Activated T-cell treated with anti-CD3 and anti-CD28 coated beads, Interleukin-2, amount 50 U/mL, for 1 hour (primary cell): ENCODE measurements at regions not wholly inside any gene's neighbourhood (a gene's known extent, or its start where the extent isn't known, plus 50 kb on each side); places are given as distances from the start of the nearest gene placed in this dataset.
"Not testable (repeated sequence)": the region's sequence is repeated elsewhere in the genome, so short reads cannot be mapped to it uniquely, and the experiment has no call there.

Source experiments
- DNase-seq: peaks from one replicate; pipeline ENCODE4 v3.0.0-alpha.2; 2020

DNA sequence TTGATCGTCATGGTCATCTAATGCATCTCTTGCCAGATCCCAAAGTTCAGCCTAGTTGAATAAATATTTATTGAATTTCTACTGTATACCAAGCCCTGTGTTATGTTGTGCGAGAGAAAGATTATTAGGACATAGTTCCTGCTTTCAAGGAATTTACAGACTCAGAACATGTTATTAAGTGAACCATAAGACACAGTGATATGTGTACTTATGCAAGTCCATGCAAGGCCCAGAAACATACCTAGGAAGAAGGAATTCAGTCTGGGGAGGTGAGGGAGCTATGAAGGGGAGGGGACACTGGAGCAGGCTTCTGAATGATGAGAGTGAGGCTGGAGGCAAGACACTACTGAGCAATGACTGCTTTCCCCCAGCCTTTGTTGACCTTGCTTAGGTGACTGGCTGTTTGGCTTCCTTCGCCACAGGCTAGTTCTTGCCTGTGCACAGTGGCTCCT, 81.4 kb downstream of the ACAA2 start:
- DNase-seq = no peak

GRCh38 chr18:49731421-49731841, 81.9 kb downstream of the ACAA2 start:
- no peak for DNase-seq

DNA sequence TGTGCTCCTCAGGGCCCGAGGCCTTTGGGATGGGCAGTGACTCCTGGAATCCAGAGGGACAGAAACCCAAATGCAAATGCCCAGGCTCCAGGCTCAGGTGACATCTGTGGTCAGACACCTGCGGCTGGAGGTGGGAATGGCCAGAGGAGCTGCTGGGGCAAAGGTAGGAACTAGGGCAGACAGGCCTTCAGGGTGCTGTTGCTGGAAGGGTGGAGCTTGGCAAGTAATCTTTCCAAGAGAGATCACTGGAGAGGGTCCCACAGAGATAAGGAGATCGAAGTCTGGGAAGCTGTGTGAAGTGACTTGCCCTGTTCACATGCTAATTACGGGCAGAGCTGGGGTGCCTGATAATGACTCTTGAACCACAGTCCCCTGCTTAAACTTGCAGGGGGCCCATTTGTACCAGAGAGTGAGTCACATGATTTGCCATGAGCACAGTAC, 82.4 kb downstream of the ACAA2 start:
- DNase-seq = no peak

DNA sequence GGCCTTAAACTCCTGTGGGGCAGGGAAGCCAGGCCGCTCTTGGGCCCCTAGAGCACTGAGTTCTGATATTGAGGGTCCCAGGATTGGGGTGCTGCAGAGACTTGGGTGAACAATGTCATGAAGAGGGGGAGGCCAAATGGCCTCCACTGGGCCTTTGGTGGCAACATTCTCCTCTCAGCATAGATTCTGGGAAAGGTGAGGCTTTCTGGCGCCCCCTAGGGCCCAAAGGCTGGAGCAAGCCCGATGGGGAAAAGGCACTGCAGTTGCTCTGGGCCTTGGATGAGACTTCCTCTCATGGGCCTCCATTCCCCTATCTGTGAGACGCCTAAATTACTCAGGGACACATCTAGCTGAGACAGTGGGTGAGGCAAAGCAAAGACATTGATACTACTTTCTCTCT, 84.8 kb downstream of the ACAA2 start:
- peak; percentile 19 for DNase-seq

GRCh38 chr18:49727816-49728215, 85.5 kb downstream of the ACAA2 start:
- DNase-seq = no peak

- DNase-seq = no peak
These were observed 86.7 kb downstream of the ACAA2 start for GRCh38 chr18:49726675-49726963.

DNA sequence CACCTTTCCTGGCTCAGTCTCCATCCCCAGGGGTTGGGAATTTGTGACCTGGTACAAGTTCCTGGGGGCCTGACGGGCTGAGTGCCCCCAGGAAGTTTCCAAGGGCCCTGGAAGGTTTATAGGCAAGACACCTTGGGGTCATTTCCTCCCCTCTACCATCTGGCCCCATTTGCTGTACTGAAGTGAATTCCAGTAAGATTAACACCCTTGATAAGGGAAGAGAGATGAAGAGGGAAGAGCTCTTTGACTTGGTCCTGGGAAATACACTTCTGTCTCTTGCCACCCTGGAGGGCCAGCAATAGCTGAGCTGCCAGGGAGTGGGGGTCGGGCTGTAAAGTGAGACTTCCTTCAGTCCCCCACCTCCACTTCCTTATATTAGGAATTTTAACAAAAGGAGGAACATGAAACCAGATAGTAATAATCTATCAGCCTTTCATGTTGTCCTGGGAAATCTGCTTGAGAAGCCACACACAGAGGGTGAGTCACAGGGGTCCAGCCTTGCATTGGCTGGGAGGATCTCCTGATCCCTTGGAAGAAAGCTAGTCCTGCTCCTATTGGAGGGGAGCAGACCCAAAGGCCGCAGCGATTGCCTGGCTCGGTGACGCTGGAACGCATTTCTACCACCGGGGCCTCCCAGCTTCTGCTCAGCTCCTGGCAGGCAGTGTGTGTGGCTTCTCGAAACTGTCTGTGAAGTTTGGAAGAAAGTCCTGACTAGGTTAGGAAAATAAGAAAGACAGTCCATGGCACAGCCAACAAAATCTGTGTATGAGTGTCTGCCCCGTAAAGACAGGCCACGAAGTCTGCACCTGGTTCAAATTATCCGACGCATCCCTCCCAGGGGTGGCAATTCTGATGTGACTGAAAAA, 87.3 kb downstream of the ACAA2 start:
- DNase-seq = no peak

DNA sequence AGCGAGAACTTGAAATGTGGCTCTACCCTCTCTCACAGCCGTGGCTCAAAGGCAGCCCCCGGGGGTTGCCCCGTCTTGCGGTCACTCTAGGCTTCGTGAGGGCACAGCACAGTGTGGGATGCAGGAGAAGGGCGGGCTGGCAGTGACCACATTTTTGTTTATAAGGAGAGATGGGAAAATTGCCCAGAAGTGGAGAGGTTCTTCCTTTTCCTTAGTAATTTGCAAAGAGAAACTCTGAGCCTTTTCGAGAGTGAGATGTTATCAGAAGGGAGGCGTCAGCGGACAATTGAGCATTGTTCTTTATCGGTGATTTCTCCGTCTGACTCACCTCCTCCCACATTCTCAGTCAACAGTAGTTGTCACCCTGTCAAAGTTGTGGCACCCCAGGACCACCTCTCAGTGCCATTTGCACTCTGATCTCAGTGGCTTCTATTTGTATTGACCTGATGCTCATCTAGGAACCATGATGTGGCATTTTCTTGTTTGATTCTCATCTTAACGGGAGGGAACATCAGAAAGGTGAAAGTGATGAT, 89.6 kb downstream of the ACAA2 start:
- no peak for DNase-seq

GRCh38 chr18:49722477-49722876, 90.9 kb downstream of the ACAA2 start:
- no peak for DNase-seq

DNA sequence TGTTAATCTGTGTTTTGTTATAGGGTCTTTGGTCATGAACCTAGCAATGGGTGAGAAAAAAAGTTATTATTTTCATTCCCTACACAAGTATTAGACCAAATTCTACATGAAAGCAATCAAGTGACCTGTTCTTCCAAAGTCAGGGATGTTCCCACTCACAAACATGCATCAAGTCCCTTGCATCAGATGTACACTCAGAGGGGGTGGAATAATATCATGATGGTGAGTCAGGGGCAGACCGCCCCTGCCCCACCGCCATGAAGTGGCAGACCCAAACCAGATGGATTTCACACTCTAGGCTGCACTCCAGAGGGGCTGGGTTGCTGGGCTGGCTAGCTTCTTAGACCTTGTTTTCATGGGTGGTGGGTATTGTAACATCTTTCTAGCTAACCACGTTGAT, 91.4 kb downstream of the ACAA2 start:
- no peak for DNase-seq

DNA sequence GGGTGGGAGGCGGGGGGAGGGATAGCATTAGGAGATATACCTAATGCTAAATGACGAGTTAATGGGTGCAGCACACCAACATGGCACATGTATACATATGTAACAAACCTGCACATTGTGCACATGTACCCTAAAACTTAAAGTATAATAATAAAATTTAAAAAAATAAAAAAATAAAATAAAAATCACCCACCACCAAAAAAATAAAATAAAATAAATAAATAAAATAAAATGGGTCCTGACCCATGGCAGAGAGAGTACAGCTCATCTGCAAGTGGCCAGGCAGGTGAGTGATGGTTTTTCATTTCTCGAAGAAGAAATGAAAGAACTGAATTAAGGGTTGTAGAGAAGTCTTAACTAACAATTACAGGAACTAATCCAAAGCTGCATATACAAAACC, 92.4 kb downstream of the ACAA2 start:
- not testable (repeated sequence) for DNase-seq

DNA sequence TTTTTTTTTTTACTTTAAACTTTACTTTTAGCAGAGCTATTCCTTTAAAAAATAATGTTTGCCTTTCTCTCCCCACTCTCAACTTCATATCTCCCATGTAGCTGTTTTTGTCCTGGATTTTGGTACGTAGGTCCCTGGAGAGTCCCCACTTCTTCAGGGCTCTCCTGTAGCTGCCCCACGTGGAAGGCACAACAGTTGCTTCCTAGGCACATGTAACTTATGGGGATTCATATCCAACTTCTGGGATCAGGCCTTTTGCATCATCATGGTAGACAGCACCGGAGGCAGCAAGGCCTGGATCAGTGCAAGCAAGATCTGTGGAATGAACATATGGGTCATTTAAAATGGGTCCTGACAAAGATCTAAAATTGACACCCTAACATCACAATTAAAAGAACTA, 95.7 kb downstream of the ACAA2 start:
- no peak for DNase-seq

DNA sequence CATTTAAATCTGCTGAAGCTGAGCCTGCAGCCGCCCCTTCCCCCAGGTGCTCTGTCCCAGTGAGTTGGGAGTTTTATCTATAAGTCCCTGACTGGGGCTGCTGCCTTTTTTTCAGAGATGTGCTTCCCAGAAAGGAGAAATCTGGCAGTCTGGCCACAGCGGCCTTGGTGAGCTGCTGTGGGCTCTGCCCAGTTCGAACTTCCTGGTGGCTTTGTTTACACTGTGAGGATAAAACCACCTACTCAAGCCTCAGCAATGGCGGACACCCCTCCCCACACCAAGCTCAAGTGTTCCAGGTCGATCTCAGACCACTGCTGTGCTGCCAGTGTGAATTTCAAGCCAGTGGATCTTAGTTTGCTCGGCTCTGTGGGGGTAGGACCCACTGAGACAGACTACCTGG, 97.3 kb downstream of the ACAA2 start:
- no peak for DNase-seq

GRCh38 chr18:49709347-49709690, 104.0 kb downstream of the ACAA2 start:
- no peak for DNase-seq

- no peak for DNase-seq
These were observed 104.5 kb downstream of the ACAA2 start for GRCh38 chr18:49708662-49709346.

DNA sequence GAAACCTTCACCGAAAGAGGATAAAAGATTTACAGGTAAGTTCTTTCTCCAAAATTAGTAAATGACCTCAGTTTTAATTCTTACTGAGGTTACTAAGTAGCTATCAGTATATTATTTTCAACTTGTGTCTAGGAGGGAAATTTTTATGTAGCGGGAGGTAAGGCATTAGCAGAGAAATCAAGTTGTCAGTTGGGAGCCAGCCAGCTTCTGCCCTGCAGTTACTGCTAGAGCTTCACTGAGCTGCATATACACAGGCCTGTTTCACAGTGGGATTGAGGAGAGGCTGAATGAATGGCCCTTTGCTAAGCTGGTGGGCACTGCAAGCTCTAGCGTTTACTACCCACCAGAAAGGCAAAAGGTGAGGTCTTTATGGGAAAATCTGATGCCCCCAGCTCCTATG, 105.7 kb downstream of the ACAA2 start:
- no peak for DNase-seq

- no peak for DNase-seq
These were observed 109.0 kb downstream of the ACAA2 start for GRCh38 chr18:49704334-49704733.

- no peak for DNase-seq
These were observed 112.1 kb downstream of the ACAA2 start for GRCh38 chr18:49701190-49701589.

DNA sequence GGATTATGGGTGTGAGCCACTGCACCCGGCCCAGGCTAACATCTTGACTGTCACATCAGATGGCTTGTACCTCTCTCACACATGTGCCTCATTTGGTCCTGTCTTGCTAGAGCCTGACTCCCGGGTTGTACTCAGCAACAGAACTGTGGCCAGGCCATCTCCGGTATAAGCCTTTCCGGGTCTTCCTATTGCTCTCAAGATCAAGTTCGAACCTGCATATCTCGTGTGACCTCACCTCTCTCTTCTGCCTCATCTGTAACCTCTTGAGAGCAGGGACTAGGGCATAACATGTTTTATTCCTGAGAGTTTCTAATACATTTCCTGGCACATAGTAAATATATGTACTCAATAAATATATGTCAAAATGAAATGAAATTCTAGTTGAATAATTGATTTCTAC, 114.0 kb downstream of the ACAA2 start:
- DNase-seq = no peak

DNA sequence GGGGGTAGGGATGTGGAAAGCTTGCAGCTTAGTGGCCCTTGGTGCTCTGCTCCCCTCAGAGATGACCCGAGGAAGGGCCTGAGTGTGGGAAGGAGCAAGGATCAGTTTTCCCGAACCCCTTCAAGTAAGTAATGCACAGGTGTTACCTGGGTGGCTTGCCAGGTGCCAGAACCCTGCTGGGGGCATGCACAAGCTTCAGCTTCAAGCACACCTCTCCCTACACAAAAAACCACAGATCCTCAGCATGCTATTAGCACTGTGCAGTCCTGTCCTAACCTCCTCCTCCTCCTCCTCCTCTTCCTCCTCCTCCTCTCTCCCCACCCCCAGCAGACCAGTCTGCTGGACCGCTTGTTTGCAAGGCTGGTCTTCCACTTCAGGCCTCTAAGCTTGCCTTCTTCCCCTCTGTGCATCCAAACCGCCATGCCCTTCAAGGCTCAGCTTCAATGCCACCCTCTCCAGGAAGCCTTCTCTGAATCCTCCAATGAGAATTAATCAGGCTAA, 114.8 kb downstream of the ACAA2 start:
- DNase-seq = no peak

DNA sequence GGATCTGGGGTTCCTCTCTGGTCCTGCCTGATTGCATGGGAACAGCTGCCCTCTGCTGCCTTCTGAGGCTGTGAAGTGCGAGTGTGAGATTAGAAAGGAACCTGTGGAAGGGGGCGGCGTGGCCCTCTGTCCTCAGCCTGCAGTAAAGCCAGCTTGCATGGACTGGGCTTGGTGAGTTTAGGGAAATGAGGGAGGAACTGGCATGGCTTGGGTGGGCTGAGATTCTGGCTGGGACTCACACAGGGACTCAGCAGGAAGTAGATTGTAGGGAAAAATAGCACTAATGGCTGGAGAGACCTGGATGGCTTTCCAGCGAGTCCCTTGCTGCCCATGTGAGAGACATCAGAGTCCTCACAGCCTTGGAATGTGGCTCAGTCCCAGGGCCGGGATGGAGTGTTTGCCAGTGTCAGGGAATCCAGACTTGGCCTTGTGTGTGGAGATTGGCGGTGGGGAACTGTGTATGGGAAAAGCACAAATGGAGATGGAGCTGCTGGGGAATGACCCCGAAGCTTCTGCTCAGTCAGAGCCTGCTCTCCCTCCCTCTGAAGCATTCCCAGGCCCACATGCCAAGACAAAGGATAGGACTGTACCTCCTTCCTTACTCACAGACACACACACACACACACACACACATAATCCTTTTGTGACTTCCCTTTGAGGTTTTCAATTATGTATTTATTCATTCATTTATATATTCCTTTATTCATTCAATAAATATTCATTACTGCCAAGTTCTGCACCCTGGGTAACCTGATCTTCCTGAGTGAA, 115.4 kb downstream of the ACAA2 start:
- no peak for DNase-seq

DNA sequence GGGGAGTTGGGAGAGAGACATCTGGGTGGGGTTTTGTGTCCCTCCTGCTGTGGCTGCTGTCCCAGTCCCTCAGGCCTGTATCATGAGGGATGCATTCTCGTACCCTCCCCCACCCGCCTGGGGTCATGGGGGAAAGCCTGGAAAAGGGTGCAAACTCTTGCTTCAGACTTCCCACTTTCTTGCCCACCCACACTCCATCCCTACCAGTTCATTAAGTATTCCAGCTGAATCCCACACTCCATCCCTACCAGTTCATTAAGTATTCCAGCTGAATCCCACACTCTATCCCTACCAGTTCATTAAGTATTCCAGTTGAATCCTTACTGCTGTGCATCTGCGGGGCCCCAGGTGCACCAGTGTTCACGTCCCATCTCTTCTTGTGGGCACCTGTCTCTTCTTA, 116.3 kb downstream of the ACAA2 start:
- DNase-seq = no peak

- DNase-seq = no peak
These were observed 118.9 kb downstream of the ACAA2 start for GRCh38 chr18:49694402-49694801.

DNA sequence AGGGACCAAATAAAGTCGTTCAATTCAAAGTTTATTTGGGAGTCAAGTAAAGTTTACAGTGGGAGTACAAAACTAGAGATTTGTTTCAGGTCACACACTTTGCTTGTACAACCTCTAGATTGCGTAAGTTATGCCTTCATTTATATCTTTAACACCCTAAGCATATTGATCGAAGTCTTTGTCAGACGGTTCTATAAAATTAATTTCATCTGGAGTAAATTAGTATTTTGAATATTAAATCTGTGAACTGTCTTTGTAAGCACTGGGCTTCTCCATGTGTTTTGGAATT, 119.7 kb downstream of the ACAA2 start:
- DNase-seq = no peak
